A549 (cell line): ENCODE measurements at regions not wholly inside any gene's neighbourhood (a gene's known extent, or its start where the extent isn't known, plus 50 kb on each side); places are given as distances from the start of the nearest gene placed in this dataset.

Experiments used
- ATAC-seq, 2 experiments: fragments of 200-7000 bp in 1 of 2; fragments of >200 bp in 1 of 2; cut with Nextera tagmentation in 1 of 2; cut with Tn5 transposase in 1 of 2; 3 replicates each; pipeline versions ENCODE4 v1.8.0 to v1.9.1; 2018 to 2020; ENCODE audit warnings: mild to moderate bottlenecking in 1 of 2, moderate library complexity in 1 of 2
- CTCF ChIA-PET: fragments of 300-600 bp; sonication (Branson Sonifier 250); formaldehyde crosslinking; extraction: SDS; loops from one replicate; lab custom pipeline; 2021; ENCODE audit warnings: antibody characterized with exemption, inconsistent platforms; lab: Yijun Ruan, JAX
- POLR2A ChIA-PET: fragments of 350-600 bp; formaldehyde crosslinking; extraction: SDS; loops from one replicate; lab custom pipeline; 2021; ENCODE audit warnings: antibody characterized with exemption, inconsistent platforms; lab: Yijun Ruan, JAX
- DNase-seq, 2 experiments: peaks; one replicate each; pipeline versions ENCODE4 v3.0.0 to v3.0.0-alpha.2; 2011 to 2016; ENCODE audit warnings: low read depth in 1 of 2, low spot score in 1 of 2
- FAIRE-seq: peaks from 2 replicates; lab custom pipeline; 2011; peaks lifted over from hg19 to GRCh38; lab: Jason Lieb, UNC
- H3K27ac ChIP-seq, 2 experiments: fragments of >200 bp; sonication (Bioruptor Twin); formaldehyde crosslinking; 3 replicates each; pipeline ENCODE4 v1.5.1; 2016 to 2017
- H3K4me1 ChIP-seq: fragments of >200 bp; sonication (Bioruptor Twin); formaldehyde crosslinking; 3 replicates; pipeline ENCODE4 v1.6.1; 2016
- H3K4me2 ChIP-seq: fragments of >200 bp; sonication (Bioruptor Twin); formaldehyde crosslinking; 3 replicates; pipeline ENCODE4 v1.6.1; 2016
- H3K4me3 ChIP-seq: fragments of >200 bp; sonication (Bioruptor Twin); formaldehyde crosslinking; 3 replicates; pipeline ENCODE4 v1.5.1; 2016
- H3K9me3 ChIP-seq: fragments of >200 bp; sonication (Bioruptor Twin); formaldehyde crosslinking; 3 replicates; pipeline ENCODE4 v1.6.1; 2016
- ATOH8 ChIP-seq: fragments of 250-450 bp; sonication (Bioruptor Pico); IDR thresholded peaks from 2 replicates; pipeline ENCODE4 v1.5.0; 2020; ENCODE audit warnings: low read depth, mild to moderate bottlenecking, moderate library complexity
- BCL3 ChIP-seq: fragments of >200 bp; sonication (Bioruptor Twin); formaldehyde crosslinking; IDR thresholded peaks from 3 replicates; pipeline ENCODE4 v1.6.1; 2016
- CEBPB ChIP-seq, 2 experiments: fragments of >200 bp in 1 of 2; sonication (Bioruptor Twin) in 1 of 2; formaldehyde crosslinking in 1 of 2; IDR thresholded peaks; 2 replicates each; pipeline ENCODE4 v1.6.1; 2012 to 2016
- CHD4 ChIP-seq: fragments of 200-600 bp; sonication (generic); IDR thresholded peaks from 2 replicates; pipeline ENCODE4 v1.6.1; 2016; ENCODE audit warnings: antibody characterized with exemption, mild to moderate bottlenecking, borderline replicate concordance
- E2F6 ChIP-seq: IDR thresholded peaks from 2 replicates; pipeline ENCODE4 v1.6.1; 2012; ENCODE audit warnings: low read depth, borderline replicate concordance
- FOSL2 ChIP-seq, 2 experiments: fragments of 450-650 bp in 1 of 2; fragments of >200 bp in 1 of 2; sonication (Bioruptor Twin) in 1 of 2; formaldehyde crosslinking; IDR thresholded peaks; 2 replicates each; pipeline versions ENCODE4 v1.5.0 to v1.6.1; 2016 to 2020; ENCODE audit warnings: mild to moderate bottlenecking in 1 of 2, moderate library complexity in 1 of 2
- HDAC2 ChIP-seq: fragments of 200-600 bp; sonication (generic); IDR thresholded peaks from 2 replicates; pipeline ENCODE4 v1.6.1; 2016
- HES2 ChIP-seq: fragments of >200 bp; sonication (Bioruptor Twin); formaldehyde crosslinking; IDR thresholded peaks from 2 replicates; pipeline ENCODE4 v1.6.1; 2016
- HEYL ChIP-seq: fragments of 250-450 bp; sonication (Bioruptor Pico); IDR thresholded peaks from 2 replicates; pipeline ENCODE4 v1.8.0; 2021; ENCODE audit warnings: mild to moderate bottlenecking, moderate library complexity
- HMGXB4 ChIP-seq: fragments of 250-450 bp; sonication (Bioruptor Pico); IDR thresholded peaks from 2 replicates; pipeline ENCODE4 v1.5.0; 2021; ENCODE audit warnings: mild to moderate bottlenecking, moderate library complexity, borderline replicate concordance
- HOXB13 ChIP-seq: fragments of 250-450 bp; sonication (Bioruptor Pico); IDR thresholded peaks from 2 replicates; pipeline ENCODE4 v1.5.0; 2020; ENCODE audit warnings: low read depth, mild to moderate bottlenecking, moderate library complexity
- JUN ChIP-seq, 2 experiments: fragments of >200 bp; sonication (Bioruptor Twin); formaldehyde crosslinking; IDR thresholded peaks; 2 replicates in 1 of 2; 3 replicates in 1 of 2; pipeline ENCODE4 v1.6.1; 2016 to 2017
- JUNB ChIP-seq: fragments of >200 bp; sonication (Bioruptor Twin); formaldehyde crosslinking; IDR thresholded peaks from 2 replicates; pipeline ENCODE4 v1.6.1; 2016
- MAFK ChIP-seq: fragments of 450-650 bp; IDR thresholded peaks from 2 replicates; pipeline ENCODE4 v1.6.1; 2014; ENCODE audit not compliant: partially characterized antibody
- MAX ChIP-seq: IDR thresholded peaks from 2 replicates; pipeline ENCODE4 v1.6.1; 2012
- NFE2L2 ChIP-seq: fragments of 150-350 bp; conservative IDR thresholded peaks from 2 replicates; pipeline ENCODE4 v1.6.1; 2014; ENCODE audit warnings: low read length
- NR3C1 ChIP-seq: fragments of >200 bp; sonication (Bioruptor Twin); formaldehyde crosslinking; IDR thresholded peaks from 3 replicates; pipeline ENCODE4 v1.6.1; 2017
- PBX3 ChIP-seq: IDR thresholded peaks from 2 replicates; pipeline ENCODE4 v1.6.1; 2012
- PHF8 ChIP-seq: fragments of 200-600 bp; sonication (generic); IDR thresholded peaks from 2 replicates; pipeline ENCODE4 v1.6.1; 2016; ENCODE audit warnings: low read depth, mild to moderate bottlenecking, antibody characterized with exemption, moderate library complexity, borderline replicate concordance
- POLR2A ChIP-seq: IDR thresholded peaks from 2 replicates; pipeline ENCODE4 v1.6.1; 2012; ENCODE audit warnings: mild to moderate bottlenecking, low read length
- POLR2AphosphoS2 ChIP-seq: conservative IDR thresholded peaks from 2 replicates; pipeline ENCODE4 v1.6.1; 2012; ENCODE audit warnings: low read length, improper control_type of control experiment, inconsistent platforms
- REST ChIP-seq: fragments of 200-600 bp; sonication (generic); IDR thresholded peaks from 2 replicates; pipeline ENCODE4 v1.6.1; 2016; ENCODE audit warnings: antibody characterized with exemption, mild to moderate bottlenecking, moderate library complexity
- RFX5 ChIP-seq: fragments of 450-650 bp; IDR thresholded peaks from 2 replicates; pipeline ENCODE4 v1.7.1; 2014; ENCODE audit warnings: antibody characterized with exemption, mild to moderate bottlenecking, moderate library complexity
- SREBF2 ChIP-seq: fragments of 450-650 bp; IDR thresholded peaks from 2 replicates; pipeline ENCODE4 v1.6.1; 2014; ENCODE audit warnings: mild to moderate bottlenecking, moderate library complexity
- TP53 ChIP-seq: fragments of 250-450 bp; sonication (Bioruptor Pico); IDR thresholded peaks from 2 replicates; pipeline ENCODE4 v1.5.0; 2021; ENCODE audit warnings: mild to moderate bottlenecking, moderate library complexity
- ZC3H11A ChIP-seq: fragments of 450-650 bp; IDR thresholded peaks from 2 replicates; pipeline ENCODE4 v1.6.1; 2014; ENCODE audit warnings: antibody characterized with exemption, mild to moderate bottlenecking
- ZFP36 ChIP-seq: fragments of 450-650 bp; IDR thresholded peaks from 2 replicates; pipeline ENCODE4 v1.6.1; 2014; ENCODE audit warnings: borderline replicate concordance; ENCODE audit not compliant: partially characterized antibody
- WGBS: methylation state at CpG from one replicate; pipeline ENCODE4 v1.1.6; 2017; ENCODE audit errors: missing lambda C conversion rate; 5-methylcytosine and 5-hydroxymethylcytosine counted together

GRCh38 chr1:213666113-213666512 is 321.7 kb upstream of the PROX1 start:
- 31% methylated on average over 2 of the region's 2 CpGs for WGBS
- CTCF ChIA-PET = no interaction called here

GRCh38 chr1:213666922-213667321 is 320.9 kb upstream of the PROX1 start:
- ATAC-seq = no peak
- Histone ChIP-seq H3K27ac (no peak overlapping the region), H3K4me1 (no peaks in the 10 kb centered on the region), H3K4me2 (no peak overlapping the region), H3K9me3 (no peaks in the 10 kb centered on the region), H3K4me3 (no peak overlapping the region)
- TF ChIP-seq NR3C1 = no peak
- no peak for TF ChIP-seq MAFK
- no peak for TF ChIP-seq ZFP36
- TF ChIP-seq CEBPB (IDR thresholded peaks at IDR 0.05) = no peak
- no peak for TF ChIP-seq HEYL (CRISPR knock-in tag)
- no peak for TF ChIP-seq CHD4
- 5% methylated on average over 3 of the region's 3 CpGs for WGBS
- DNase-seq = no peak
- ChIA-PET CTCF (no interaction called here), POLR2A (no interaction called here)
- no peak for FAIRE-seq

More at GRCh38 chr1:213666113-213666512, 321.7 kb upstream of the PROX1 start:
- TF ChIP-seq NFE2L2 (no peak), POLR2A (no peak), REST (no peak), POLR2AphosphoS2 (no peak), TP53 (CRISPR knock-in tag) (no peak), PHF8 (no peak), ATOH8 (CRISPR knock-in tag) (no peak), PBX3 (no peak), BCL3 (no peak), ZC3H11A (no peak), FOSL2 (IDR thresholded peaks at IDR 0.05) (no peak), FOSL2 (CRISPR knock-in tag; IDR thresholded peaks at IDR 0.05) (no peak)
- DNase-seq = no peak
- H3K4me2 ChIP-seq = no peak overlapping the region
- no peak for ATAC-seq
- no peak overlapping the region for H3K4me3 ChIP-seq
- H3K9me3 ChIP-seq = no peaks in the 10 kb centered on the region
- FAIRE-seq = no peak
- H3K27ac ChIP-seq = no peak overlapping the region
- no peaks in the 10 kb centered on the region for H3K4me1 ChIP-seq
- POLR2A ChIA-PET = no interaction called here

- ChIA-PET CTCF (no interaction called here), POLR2A (no interaction called here)
- ATAC-seq (no peak), FAIRE-seq (no peak), DNase-seq (no peak)
- 71% methylated on average over 7 of the region's 7 CpGs for WGBS
- Histone ChIP-seq H3K9me3 (no peaks in the 10 kb centered on the region), H3K4me3 (no peak overlapping the region), H3K4me2 (no peak overlapping the region), H3K27ac (no peak overlapping the region), H3K4me1 (no peaks in the 10 kb centered on the region)
- TF ChIP-seq HDAC2 = no peak
- no peak for TF ChIP-seq HES2
- no peak for TF ChIP-seq RFX5
- TF ChIP-seq HOXB13 = no peak
- no peak for TF ChIP-seq SREBF2
- no peak for TF ChIP-seq HMGXB4 (CRISPR knock-in tag)
- TF ChIP-seq NFE2L2 = no peak
- TF ChIP-seq JUNB = no peak
- no peak for TF ChIP-seq JUN (IDR thresholded peaks at IDR 0.05)
- no peak for TF ChIP-seq CEBPB (IDR thresholded peaks at IDR 0.05)
- TF ChIP-seq E2F6 = no peak
- TF ChIP-seq MAX = no peak
Measured at GRCh38 chr1:213669512-213669911, 318.3 kb upstream of the PROX1 start.
